ENCODE measurements at regions not wholly inside any gene's neighbourhood (a gene's known extent, or its start where the extent isn't known, plus 50 kb on each side); places are given as distances from the start of the nearest gene placed in this dataset.

DNA sequence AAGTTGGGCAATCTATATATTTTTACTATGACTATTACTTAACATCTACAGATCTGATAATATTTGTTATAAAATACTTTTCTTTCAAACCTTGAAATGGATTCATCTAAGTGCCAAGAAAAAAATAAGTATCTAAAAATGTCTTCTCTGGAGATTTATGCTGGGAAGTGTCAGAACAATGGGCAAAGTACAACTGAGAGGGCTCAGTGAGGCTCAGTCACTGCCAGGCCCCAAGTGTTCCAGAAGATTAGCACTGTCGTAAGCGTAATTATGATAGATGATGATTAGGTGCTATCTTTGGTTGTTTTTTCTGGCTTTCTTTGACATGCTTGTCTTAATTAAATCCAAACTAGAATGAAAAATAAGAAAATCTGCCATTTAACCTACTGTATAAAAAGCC is 72.2 kb upstream of the ADAMTS19 start:
- TF ChIP-seq, protein P1, sequence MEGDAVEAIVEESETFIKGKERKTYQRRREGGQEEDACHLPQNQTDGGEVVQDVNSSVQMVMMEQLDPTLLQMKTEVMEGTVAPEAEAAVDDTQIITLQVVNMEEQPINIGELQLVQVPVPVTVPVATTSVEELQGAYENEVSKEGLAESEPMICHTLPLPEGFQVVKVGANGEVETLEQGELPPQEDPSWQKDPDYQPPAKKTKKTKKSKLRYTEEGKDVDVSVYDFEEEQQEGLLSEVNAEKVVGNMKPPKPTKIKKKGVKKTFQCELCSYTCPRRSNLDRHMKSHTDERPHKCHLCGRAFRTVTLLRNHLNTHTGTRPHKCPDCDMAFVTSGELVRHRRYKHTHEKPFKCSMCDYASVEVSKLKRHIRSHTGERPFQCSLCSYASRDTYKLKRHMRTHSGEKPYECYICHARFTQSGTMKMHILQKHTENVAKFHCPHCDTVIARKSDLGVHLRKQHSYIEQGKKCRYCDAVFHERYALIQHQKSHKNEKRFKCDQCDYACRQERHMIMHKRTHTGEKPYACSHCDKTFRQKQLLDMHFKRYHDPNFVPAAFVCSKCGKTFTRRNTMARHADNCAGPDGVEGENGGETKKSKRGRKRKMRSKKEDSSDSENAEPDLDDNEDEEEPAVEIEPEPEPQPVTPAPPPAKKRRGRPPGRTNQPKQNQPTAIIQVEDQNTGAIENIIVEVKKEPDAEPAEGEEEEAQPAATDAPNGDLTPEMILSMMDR (IDR thresholded peaks at IDR 0.05; ENCODE audit: low read depth, low read length), result no peak

DNA sequence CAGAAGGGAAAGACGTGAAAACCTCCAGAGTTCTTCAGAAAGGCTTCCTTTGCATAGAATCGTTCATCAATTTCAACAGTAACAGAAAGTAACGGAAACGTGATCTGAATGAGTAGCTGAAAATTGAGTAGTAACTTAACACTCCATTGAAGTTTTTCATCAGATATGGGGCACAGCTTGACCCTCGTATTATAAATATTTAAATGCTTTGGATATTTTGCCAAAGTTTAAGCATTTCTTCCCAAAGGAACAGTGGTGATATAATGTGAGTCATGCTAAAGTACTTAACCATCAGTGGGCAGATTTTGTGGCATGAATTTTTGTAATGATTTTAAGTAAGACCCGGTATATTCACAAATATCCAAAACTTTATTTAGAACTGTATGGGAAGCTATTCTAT is 67.4 kb upstream of the ADAMTS19 start:
- TF ChIP-seq, protein P1 (IDR thresholded peaks at IDR 0.05; ENCODE audit: low read depth, low read length), result no peak
- no peak for DNase-seq (ENCODE audit: low read depth in 2 of 2)
- H3K4me3 ChIP-seq (replicated peaks in 1 of 2; ENCODE audit: low read depth in 2 of 2, low read length in 2 of 2), result no peak overlapping the region

More for the DNA sequence above, 72.2 kb upstream of the ADAMTS19 start:
- H3K4me3 ChIP-seq (replicated peaks in 1 of 2; ENCODE audit: low read depth in 2 of 2, low read length in 2 of 2), result no peak overlapping the region
- DNase-seq (ENCODE audit: low read depth in 2 of 2), result no peak

DNA sequence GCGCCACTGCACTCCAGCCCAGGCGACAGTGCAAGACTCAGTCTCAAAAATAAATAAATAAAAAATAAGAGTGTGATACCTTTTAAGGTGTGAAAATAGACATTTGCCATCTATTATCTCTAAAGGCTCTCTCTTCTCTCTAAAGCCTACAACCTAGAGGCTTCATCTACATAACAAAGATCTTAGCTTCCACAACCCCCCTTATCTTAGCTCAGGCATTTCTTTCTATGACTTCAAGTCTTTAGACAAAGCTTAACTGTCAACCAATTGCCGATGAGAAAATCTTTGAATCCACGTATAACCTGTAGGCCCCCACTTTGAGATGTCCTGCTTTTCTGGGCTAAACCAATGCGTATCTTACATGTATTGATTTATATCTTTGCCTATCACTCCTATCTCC is 64.9 kb upstream of the ADAMTS19 start:
- no peak for DNase-seq (ENCODE audit: low read depth in 2 of 2)
- TF ChIP-seq, protein P1 (IDR thresholded peaks at IDR 0.05; ENCODE audit: low read depth, low read length), result no peak
- no peak overlapping the region for H3K4me3 ChIP-seq (replicated peaks in 1 of 2; ENCODE audit: low read depth in 2 of 2, low read length in 2 of 2)

DNA sequence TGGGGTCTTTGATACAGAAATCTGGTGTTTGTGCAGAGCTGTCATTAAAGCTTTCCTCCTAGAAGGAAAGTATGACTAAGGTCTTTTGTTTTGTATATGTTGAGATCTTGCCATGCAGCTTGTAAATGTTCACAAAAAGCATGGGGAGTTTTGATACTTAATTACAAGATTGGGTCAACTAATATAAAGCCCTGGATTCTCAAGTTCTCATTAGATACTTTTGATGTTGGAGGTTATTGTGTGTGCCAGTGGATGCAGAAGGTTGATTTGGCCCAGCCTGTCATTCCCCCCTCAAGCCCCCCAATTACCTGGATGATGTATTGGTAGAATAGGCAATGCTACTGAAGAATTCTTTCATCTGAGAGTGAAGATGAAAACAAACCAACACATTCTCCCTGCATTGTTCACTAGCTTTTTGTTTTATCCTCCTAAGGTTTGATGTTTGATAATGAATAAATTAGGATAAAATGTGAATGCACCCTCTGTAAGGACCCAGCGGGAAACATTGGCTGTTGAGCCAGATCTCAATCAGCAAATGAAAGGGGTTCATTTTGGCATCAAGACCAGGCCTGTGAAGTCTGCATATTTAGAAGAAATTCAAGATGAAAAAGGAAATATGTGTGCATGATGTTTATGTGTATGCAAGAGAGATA is 61.9 kb upstream of the ADAMTS19 start:
- no peak overlapping the region for H3K4me3 ChIP-seq (replicated peaks in 1 of 2; ENCODE audit: low read depth in 2 of 2, low read length in 2 of 2)
- TF ChIP-seq, protein P1 (IDR thresholded peaks at IDR 0.05; ENCODE audit: low read depth, low read length), result no peak
- no peak for DNase-seq (ENCODE audit: low read depth in 2 of 2)

DNA sequence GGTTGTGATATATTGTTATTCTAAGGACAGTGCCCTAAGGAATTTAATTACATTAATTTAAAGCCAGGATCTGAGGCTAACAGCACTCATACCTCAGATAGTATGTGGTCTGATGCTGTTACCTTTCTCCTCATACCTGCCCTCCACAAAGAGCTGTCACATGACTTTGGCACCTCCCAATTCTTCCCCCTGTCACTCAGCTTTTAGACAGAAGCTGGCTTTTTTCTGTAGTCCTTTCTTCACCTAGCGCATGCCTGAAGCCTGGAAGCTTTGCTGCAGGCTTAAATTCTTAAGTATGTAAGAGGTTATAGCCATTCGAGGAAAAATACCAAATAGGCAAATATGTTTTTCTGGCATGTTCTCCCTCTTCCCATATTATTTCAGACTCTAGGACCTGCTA is 61.0 kb upstream of the ADAMTS19 start:
- TF ChIP-seq, protein P1 (IDR thresholded peaks at IDR 0.05; ENCODE audit: low read depth, low read length), result no peak
- DNase-seq (ENCODE audit: low read depth in 2 of 2), result no peak
- H3K4me3 ChIP-seq (replicated peaks in 1 of 2; ENCODE audit: low read depth in 2 of 2, low read length in 2 of 2), result no peak overlapping the region

DNA sequence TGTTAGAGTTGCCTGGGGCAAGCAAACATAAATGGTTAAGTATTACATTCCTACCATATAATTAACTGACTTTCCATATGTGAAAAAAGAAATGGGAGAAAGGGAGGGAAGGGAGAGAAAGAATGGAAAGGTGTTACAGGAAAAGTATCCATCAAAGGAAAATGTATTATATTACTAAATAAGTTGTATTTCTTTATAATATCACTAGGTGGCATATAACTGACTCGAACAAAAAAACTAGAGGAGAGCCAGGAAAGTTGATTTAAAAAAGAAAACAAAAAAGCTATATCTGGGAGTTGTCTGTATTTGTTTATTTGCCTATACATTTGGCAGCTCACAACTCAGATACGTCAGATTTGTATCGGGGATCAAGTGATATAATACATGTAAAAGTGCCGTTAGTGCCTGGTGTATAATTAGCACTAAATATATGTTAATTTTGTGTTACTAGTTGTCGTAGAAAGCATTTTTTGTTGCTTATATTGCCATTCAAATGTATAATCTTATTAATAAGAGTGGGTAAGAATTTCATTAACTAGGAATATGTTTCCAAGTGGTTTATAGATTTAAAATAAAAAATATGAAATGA is 59.6 kb upstream of the ADAMTS19 start:
- H3K4me3 ChIP-seq (replicated peaks in 1 of 2; ENCODE audit: low read depth in 2 of 2, low read length in 2 of 2), result no peak overlapping the region
- TF ChIP-seq, protein P1 (IDR thresholded peaks at IDR 0.05; ENCODE audit: low read depth, low read length), result peak; percentile 19
- peak; percentile 37 to 38 for DNase-seq (ENCODE audit: low read depth in 2 of 2)
